Activated T-cell treated with anti-CD3 and anti-CD28 coated beads, Interleukin-2, amount 50 U/mL, for 48 hours (primary cell): ENCODE measurements at regions not wholly inside any gene's neighbourhood (a gene's known extent, or its start where the extent isn't known, plus 50 kb on each side); places are given as distances from the start of the nearest gene placed in this dataset.

ENCODE experiments used
- DNase-seq, 2 experiments: peaks; one replicate each; pipeline ENCODE4 v3.0.0-alpha.2; 2020

GRCh38 chr11:79918846-79919245 lies 478.0 kb upstream of the TENM4 start:
- DNase-seq: no peak

DNA sequence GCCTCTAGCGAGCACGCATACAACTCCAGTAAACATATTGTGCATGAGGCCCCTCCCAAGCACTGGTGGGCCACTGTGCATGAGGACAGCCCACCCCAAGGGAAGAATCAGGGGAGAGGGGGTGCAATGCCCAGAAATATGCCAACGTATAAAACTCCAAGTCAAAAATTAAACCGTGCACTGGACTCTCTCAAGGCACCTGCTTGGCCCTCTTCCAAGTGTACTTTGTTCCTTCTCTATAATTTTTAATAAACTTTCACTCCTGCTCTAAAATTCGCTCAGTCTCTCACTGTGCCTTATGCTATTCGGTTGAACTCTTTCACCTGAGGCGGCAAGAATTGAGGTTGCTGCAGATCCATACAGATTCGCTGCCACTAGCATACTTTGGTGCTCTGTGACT lies 465.3 kb upstream of the TENM4 start:
- DNase-seq: no peak

GRCh38 chr11:79902493-79902892 lies 461.7 kb upstream of the TENM4 start:
- DNase-seq: no peak

- DNase-seq: no peak
These were observed 457.1 kb upstream of the TENM4 start for GRCh38 chr11:79897896-79898295.

- no peak for DNase-seq
These were observed 455.4 kb upstream of the TENM4 start for GRCh38 chr11:79896258-79896657.

DNA sequence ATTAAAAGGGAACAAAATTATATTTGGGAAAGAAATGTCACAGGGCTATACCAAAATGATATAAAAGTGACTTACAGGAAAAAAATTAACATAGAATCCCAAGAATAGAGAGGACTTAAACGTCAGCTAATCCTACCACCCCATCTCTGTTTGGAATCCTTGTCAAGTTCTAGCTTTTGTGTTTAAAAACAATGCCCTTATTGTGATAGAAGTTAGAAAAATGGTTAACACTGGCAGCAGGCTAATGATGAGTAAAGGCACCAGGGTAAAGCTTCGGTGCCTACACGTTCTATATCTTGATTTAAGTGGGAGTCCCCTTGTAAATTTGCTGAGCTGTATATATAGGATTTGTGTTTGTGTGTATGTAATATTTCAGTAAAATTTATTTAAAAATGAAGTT lies 453.3 kb upstream of the TENM4 start:
- no peak for DNase-seq

- DNase-seq: no peak
These were observed 449.4 kb upstream of the TENM4 start for GRCh38 chr11:79890272-79890671.

GRCh38 chr11:79864882-79865281 lies 424.1 kb upstream of the TENM4 start:
- no peak for DNase-seq

DNA sequence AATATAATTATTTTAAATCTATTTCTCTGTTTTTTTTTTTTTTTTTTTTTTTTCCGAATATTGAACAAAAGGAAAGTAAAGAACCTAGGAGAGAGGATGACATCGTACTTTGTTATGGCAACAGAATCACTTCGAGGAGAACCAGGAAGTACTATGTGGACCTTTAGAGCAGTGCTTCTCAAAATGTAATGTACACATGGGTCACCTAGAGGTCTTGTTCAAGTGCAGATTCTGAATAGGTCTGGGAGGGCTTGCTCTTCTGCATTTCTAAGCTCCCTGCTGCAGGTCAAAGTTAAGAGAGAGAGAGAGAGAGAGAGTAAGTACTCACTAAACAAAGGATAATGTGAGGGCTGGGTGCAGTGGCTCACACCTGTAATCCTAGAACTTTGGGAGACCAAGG lies 419.5 kb upstream of the TENM4 start:
- DNase-seq: no peak

DNA sequence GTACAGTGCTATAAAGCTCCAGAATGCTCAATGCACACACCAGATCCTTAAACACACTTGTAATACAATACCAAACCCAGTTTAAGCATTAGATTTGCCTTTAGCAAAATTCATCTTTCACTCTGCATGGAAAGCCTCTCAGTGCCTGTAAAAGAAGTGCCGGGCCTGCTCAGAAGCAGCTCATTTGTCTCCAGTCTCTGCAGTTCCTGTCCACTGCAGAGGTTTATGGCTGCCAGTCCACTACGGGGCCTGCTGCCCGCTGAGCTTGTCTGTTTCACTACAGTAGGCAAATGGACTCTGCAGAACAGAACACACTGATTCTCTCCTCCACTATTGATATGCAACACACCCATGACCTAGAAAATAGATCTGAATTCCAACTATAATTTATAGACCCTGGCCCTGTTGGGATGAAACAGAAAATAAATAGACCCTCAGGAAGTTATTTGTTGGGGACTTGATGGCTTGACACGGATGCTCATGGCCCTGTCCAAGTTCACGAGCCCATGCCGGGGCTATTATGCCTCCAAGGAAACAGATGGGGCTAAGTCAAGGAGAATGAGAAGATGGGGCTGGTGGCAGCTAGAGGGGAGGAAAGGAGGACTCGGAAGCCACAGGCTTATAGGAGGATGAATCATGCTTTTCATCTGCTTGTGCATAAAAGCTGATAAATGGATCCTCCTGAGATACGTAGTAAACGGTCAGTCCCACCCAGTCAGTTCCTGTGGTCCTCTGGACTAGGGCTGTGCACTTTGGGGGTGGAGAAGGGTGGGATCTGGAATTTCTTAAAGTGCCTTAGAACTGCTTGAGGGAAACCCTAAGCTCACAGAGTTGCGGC lies 416.8 kb upstream of the TENM4 start:
- no peak for DNase-seq

DNA sequence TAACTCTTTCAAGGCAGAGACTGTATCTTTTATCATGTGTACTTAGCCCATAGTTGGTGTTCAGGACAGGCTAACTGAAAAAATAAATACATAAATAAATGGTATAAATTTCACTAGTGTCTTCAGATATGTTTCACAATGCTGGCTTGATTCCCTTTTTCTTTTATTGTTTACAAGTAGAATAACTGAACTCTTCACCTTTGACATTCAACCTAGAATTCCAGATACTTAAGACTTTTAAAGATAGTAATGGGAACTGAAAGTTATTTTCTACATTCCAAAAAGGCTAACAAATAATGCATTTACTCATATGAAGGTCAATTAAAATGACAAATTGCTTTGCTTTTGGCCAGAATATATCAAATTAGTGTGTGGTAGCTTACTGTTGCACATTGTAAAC lies 411.3 kb upstream of the TENM4 start:
- DNase-seq: no peak

DNA sequence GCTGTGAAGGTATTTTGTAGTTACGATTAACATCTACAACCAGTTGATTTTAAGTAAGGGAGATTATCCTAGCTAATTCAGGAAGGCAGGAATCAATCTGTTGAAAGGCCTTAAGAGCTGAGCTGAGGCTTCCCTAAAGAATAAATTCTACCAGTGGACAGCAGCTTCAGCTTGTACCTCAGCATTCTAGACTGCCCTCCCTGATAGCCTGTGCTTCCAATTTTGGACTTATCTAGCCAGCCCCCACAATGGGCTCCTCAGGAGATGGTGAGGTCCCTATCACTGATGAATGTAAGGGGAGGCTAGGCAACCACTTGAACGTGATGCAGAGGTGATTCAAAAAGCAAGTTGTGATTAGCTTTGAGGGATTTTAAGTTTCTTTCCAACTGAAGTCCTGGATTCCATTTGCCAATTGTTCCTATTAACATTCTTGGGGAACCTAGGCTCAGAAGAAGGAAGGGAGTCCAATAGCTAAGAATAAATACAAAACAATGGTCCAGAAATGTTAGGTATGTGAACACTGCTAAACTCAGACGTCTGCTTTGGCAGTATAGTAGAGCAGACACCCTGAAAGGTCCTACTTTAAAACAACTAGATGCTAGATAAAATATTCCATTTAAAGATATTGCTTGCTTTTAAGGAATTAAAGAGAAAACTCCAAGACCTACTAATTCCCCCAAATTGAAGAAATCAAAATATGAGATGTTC lies 404.3 kb upstream of the TENM4 start:
- no peak for DNase-seq

GRCh38 chr11:79834015-79834414 lies 393.2 kb upstream of the TENM4 start:
- DNase-seq: no peak

- DNase-seq: no peak
These were observed 389.6 kb upstream of the TENM4 start for GRCh38 chr11:79830446-79830845.

DNA sequence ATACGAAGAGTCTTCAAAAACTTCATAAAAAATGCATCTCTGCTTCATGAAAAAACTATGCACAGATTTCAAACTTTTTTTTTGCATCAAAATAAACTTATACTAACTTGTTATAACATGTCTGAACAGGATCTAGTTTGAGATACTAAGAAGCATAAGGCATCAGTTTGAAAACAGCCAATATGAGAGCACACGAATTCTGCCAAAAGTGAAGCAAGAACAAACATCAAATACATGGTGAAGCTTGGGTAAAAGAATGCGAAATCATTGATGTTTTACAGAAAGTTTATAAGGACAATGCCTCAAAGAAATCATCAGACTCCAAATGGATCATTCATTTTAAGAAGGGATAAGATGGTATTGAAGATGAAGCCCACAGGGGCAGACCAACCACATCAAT lies 389.1 kb upstream of the TENM4 start:
- no peak for DNase-seq

DNA sequence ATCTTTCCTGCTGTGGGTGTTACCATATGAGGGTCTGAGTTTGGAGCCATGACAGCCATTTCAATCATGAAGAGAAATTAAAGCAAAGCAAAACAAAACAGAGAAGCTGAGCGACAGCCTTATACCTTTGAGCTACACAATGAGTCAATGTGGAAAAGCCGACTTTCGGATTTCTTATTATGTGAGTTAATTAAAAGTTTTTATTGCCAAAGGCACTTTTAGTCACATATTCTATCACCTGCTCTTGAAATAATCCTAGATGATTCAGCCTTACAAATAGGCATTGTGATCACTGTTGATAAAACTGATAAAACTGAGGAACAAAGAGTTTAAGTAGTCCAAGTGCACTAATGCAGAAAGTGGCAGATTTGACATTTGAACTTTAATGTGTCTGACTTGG lies 381.9 kb upstream of the TENM4 start:
- no peak for DNase-seq

GRCh38 chr11:79813551-79813950 lies 372.7 kb upstream of the TENM4 start:
- no peak for DNase-seq

- DNase-seq: no peak
These were observed 368.7 kb upstream of the TENM4 start for GRCh38 chr11:79809487-79809886.

- no peak for DNase-seq
These were observed 366.7 kb upstream of the TENM4 start for GRCh38 chr11:79807506-79807905.

DNA sequence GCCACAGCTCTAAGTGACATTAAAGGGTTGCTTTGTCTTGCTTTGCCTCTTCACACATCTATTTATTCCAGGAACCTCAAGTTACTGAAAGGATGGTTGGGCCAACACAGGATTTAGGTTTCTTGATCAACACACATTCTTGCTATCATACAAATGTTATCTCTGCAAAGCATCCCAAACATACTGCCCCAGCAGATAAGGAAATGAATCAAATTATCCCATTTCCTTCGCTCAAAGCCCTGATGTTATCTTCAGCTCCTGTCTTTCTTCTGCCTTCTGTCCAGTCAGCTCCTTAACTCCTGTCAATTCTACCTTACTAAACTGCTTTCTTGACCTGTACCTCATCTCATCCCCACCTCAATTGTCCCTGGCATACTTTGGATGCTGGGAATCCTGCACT lies 355.9 kb upstream of the TENM4 start:
- no peak for DNase-seq

DNA sequence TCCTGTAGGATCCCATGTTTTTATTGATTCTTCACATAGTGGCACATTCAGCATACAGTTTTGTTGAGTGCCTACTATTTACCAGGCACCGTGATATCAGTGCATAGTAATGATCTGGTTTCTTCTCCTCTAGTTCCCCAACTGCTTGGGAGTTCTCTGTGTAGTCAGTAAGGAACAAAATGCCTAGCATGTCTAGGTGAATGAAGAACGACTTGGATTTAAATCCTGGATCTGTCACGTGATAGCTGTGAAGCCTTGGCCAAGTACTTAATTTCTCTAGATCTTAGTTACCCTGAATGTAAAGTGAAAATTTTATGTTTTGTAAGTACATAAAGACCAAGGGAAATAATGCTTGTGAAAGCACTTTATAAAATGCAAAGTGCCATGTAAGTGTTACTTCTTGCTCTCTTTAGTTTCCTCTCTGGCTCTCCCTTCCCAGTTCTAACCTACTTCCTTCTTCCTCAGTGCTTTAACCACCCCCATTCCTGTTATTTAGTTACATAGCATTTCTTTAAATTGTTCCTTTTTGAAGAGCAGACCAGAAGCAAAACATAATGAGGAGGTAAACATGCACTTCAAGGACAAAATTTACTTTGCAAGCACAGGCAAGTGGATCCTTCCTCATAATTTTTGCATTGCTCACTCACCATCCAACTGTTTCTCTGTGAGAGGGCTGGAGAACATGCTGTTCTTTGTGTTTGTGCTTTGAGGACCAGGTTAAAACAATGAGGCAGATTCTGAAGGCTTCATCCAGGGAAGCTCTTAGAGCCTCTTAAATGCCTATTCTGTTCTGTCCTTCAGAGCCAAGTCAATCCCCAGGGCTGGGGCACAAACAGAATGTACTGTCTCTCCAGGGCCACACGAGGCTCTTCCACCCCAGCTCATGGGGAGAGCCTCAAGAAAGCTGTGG lies 353.9 kb upstream of the TENM4 start:
- no peak for DNase-seq

GRCh38 chr11:79794057-79794456 lies 353.2 kb upstream of the TENM4 start:
- DNase-seq: no peak

DNA sequence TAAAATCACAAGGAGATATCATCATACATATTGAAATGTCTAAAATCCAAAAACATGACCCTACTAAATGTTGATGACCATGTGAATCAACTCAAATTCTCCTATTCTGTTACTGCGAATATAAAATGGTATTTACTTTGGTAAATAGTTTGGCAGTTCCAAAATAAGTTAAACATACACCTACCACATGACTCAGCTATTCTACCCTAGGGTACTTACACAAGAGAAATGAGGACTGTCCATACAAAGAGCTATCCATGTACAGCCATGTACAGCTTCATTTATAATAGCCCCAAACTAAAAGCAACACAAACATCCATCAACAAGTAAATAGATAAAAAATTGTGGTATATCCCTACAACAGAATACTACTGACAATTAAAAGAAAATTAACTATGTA lies 346.1 kb upstream of the TENM4 start:
- DNase-seq: no peak

GRCh38 chr11:79783833-79784232 lies 343.0 kb upstream of the TENM4 start:
- no peak for DNase-seq
